Naive thymus-derived CD4-positive, alpha-beta T cell (primary cell): ENCODE measurements at regions not wholly inside any gene's neighbourhood (a gene's known extent, or its start where the extent isn't known, plus 50 kb on each side); places are given as distances from the start of the nearest gene placed in this dataset.

Experiments
- ATAC-seq: fragments of 150-1000 bp; cut with Tn5 transposase; 2 replicates; pipeline ENCODE4 v1.10.0; 2021; ENCODE audit warnings: mild to moderate bottlenecking, moderate library complexity
- CTCF ChIA-PET: fragments of 350-600 bp; sonication (Branson Sonifier 250); formaldehyde crosslinking; loops from one replicate; lab custom pipeline; 2021; ENCODE audit warnings: antibody characterized with exemption; lab: Charles Lee
- POLR2A ChIA-PET: fragments of 350-600 bp; sonication (Branson Sonifier 250); formaldehyde crosslinking; loops from one replicate; lab custom pipeline; 2021; ENCODE audit warnings: antibody characterized with exemption, inconsistent platforms; lab: Charles Lee
- DNase-seq, 9 donors: peaks; one replicate each; pipeline versions ENCODE4 v3.0.0 to v3.0.0-alpha.2; 2020 to 2022; ENCODE audit warnings: mixed read lengths in 1 of 9
- H3K27ac ChIP-seq: one replicate; pipeline ENCODE4 v1.7.0; 2013; ENCODE audit warnings: mild to moderate bottlenecking, low read depth, low read length, moderate library complexity
- H3K27me3 ChIP-seq, 2 donors: one replicate each; pipeline ENCODE4 v1.7.0; 2013; ENCODE audit warnings: low read length in 2 of 2, mild to moderate bottlenecking in 2 of 2, moderate library complexity in 2 of 2; ENCODE audit not compliant: control insufficient read depth in 2 of 2, insufficient read depth in 2 of 2
- H3K36me3 ChIP-seq, 3 experiments: 1 replicate in 2 of 3; 2 replicates in 1 of 3; pipeline ENCODE4 v1.7.0; 2013; ENCODE audit warnings: low read length in 3 of 3, mild to moderate bottlenecking in 3 of 3, moderate library complexity in 1 of 3; ENCODE audit not compliant: insufficient read depth in 3 of 3, control insufficient read depth in 2 of 3
- H3K4me1 ChIP-seq, 2 donors: one replicate each; pipeline ENCODE4 v1.7.0; 2013; ENCODE audit warnings: low read length in 2 of 2, mild to moderate bottlenecking in 2 of 2, moderate library complexity in 1 of 2; ENCODE audit not compliant: control insufficient read depth in 2 of 2, insufficient read depth in 2 of 2
- H3K4me3 ChIP-seq: 2 replicates; pipeline ENCODE4 v1.7.0; 2013; ENCODE audit warnings: mild to moderate bottlenecking, low read length
- H3K9me3 ChIP-seq, 3 experiments: 1 replicate in 2 of 3; 2 replicates in 1 of 3; pipeline ENCODE4 v1.7.0; 2013; ENCODE audit warnings: low read length in 3 of 3; ENCODE audit not compliant: control insufficient read depth in 2 of 3
- H3K27ac Mint-ChIP-seq, 9 donors: one replicate each; pipeline ENCODE4 v1.8.0; 2020 to 2022; ENCODE audit warnings: mixed read lengths in 9 of 9, mild to moderate bottlenecking in 8 of 9, moderate library complexity in 5 of 9, inconsistent platforms in 2 of 9
- H3K27me3 Mint-ChIP-seq, 5 donors: one replicate each; pipeline ENCODE4 v1.8.0; 2021 to 2022; ENCODE audit warnings: mixed read lengths in 5 of 5, mild to moderate bottlenecking in 1 of 5
- H3K36me3 Mint-ChIP-seq, 5 donors: one replicate each; pipeline ENCODE4 v1.8.0; 2020 to 2022; ENCODE audit warnings: mixed read lengths in 5 of 5, mild to moderate bottlenecking in 3 of 5, inconsistent platforms in 1 of 5
- H3K4me1 Mint-ChIP-seq, 7 donors: one replicate each; pipeline ENCODE4 v1.8.0; 2020 to 2022; ENCODE audit warnings: mixed read lengths in 7 of 7, mild to moderate bottlenecking in 3 of 7, inconsistent platforms in 1 of 7
- H3K4me3 Mint-ChIP-seq, 10 donors: one replicate each; pipeline ENCODE4 v1.8.0; 2020 to 2022; ENCODE audit warnings: mild to moderate bottlenecking in 10 of 10, mixed read lengths in 10 of 10, moderate library complexity in 6 of 10, inconsistent platforms in 2 of 10
- H3K9me3 Mint-ChIP-seq, 11 donors: one replicate each; pipeline ENCODE4 v1.8.0; 2020 to 2022; ENCODE audit warnings: mixed read lengths in 11 of 11, mild to moderate bottlenecking in 4 of 11, inconsistent platforms in 1 of 11, moderate library complexity in 1 of 11
- intact Hi-C, 2 donors: fragments of 100-400 bp; cut with micrococcal nuclease; formaldehyde crosslinking; loops; one replicate each; pipeline ENCODE4 v1.15.1; 2023

DNA sequence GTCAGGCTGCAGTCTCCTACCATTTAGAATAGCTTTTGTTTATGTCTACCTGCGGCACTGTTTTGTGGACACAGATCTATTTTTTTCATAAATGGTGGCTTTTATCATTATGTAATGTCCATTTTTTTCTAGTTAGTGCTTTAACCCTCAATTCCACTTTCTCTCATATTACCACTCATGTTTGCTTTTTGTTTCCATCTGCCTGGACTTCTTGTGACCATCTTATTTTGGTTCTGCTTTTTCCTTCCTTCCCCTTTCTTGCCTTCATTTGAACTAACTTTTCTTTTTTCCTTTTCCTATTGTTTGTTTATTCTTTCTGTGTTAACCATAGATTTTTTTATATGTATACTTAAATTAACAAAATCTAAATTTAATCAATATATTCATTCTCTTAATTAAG, 63.2 kb upstream of the SLC22A11 start:
- Mint-ChIP-seq H3K9me3 (no peaks in the 10 kb centered on the region), H3K36me3 (peaks cover 0 to 4% (median 0%) of the 10 kb centered on the region in 5 donors), H3K27me3 (peaks cover 35 to 49% (median 42%) of the 10 kb centered on the region in 5 donors), H3K27ac (no peak overlapping the region), H3K4me1 (peaks cover 4 to 22% (median 11%) of the 10 kb centered on the region in 7 donors), H3K4me3 (no peak overlapping the region)
- H3K27me3 ChIP-seq = no peaks in the 10 kb centered on the region
- no peaks in the 10 kb centered on the region for H3K36me3 ChIP-seq
- H3K27ac ChIP-seq = no peak overlapping the region
- H3K9me3 ChIP-seq = no peaks in the 10 kb centered on the region
- no peak for DNase-seq
- ATAC-seq = no peak
- CTCF ChIA-PET = interaction anchor here (0.7 kb wide), 1 partner anchor 98 kb away, joined by 3 read pairs; no protein-coding TSS in a partner anchor
- intact Hi-C loops = no loop called here
- H3K4me1 ChIP-seq = peaks cover 0 to 4% of the 10 kb centered on the region in 2 donors
- POLR2A ChIA-PET = no interaction called here
- no peak overlapping the region for H3K4me3 ChIP-seq

DNA sequence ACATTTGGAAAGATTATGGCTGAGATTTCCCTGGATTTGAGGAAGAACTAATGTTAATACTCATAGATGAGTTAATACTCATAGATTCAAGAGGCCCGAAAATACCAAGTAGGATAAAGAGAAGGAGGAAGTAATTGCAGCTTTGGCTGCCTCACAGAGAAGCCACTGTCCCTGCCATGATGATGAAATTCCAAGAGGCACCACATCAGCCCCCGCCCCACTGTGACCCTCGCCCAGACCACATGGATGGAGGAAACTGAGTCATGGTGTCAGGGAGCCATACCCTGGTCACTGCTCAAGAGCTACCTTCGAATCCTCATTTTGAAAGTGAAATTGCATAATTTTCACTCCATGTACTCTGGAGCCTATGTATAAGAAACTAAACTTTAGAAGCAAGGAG, 57.6 kb upstream of the SLC22A11 start:
- POLR2A ChIA-PET = interaction anchor here (0.5 kb wide), 1 partner anchor 18 kb away, joined by 3 read pairs; no protein-coding TSS in a partner anchor
- Histone ChIP-seq H3K4me1 (no peaks in the 10 kb centered on the region), H3K36me3 (no peaks in the 10 kb centered on the region), H3K27ac (no peak overlapping the region), H3K27me3 (no peaks in the 10 kb centered on the region), H3K9me3 (no peaks in the 10 kb centered on the region), H3K4me3 (no peak overlapping the region)
- Mint-ChIP-seq H3K27me3 (peaks cover 22 to 29% (median 23%) of the 10 kb centered on the region in 5 donors), H3K4me3 (no peak overlapping the region), H3K27ac (no peak overlapping the region), H3K9me3 (no peaks in the 10 kb centered on the region), H3K36me3 (no peaks in the 10 kb centered on the region), H3K4me1 (peaks cover 0 to 4% (median 0%) of the 10 kb centered on the region in 7 donors)
- ATAC-seq = peak; percentile 62
- no peak for DNase-seq
- intact Hi-C loops = no loop called here
- CTCF ChIA-PET = no interaction called here

- intact Hi-C loops = no loop called here
- H3K9me3 ChIP-seq = no peaks in the 10 kb centered on the region
- ChIA-PET POLR2A (no interaction called here), CTCF (no interaction called here)
- H3K4me1 ChIP-seq = no peaks in the 10 kb centered on the region
- H3K4me1 Mint-ChIP-seq = peaks cover 0 to 4% (median 0%) of the 10 kb centered on the region in 7 donors
- no peaks in the 10 kb centered on the region for H3K27me3 ChIP-seq
- peaks cover 10 to 27% (median 15%) of the 10 kb centered on the region in 5 donors for H3K27me3 Mint-ChIP-seq
- no peak overlapping the region for H3K4me3 ChIP-seq
- no peaks in the 10 kb centered on the region for H3K36me3 ChIP-seq
- DNase-seq (no peak), ATAC-seq (no peak)
- peaks cover 0 to 4% (median under 1%) of the 10 kb centered on the region in 11 donors for H3K9me3 Mint-ChIP-seq
- no peak overlapping the region for H3K27ac Mint-ChIP-seq
- no peak overlapping the region for H3K27ac ChIP-seq
- no peak overlapping the region for H3K4me3 Mint-ChIP-seq
- H3K36me3 Mint-ChIP-seq = peaks cover 0 to 1% (median under 1%) of the 10 kb centered on the region in 5 donors
These were observed 56.3 kb upstream of the SLC22A11 start for GRCh38 chr11:64499261-64500004.

- CTCF ChIA-PET = no interaction called here
- intact Hi-C loops = no loop called here
- H3K27ac ChIP-seq = no peak overlapping the region
These were observed 55.3 kb upstream of the SLC22A11 start for GRCh38 chr11:64500176-64501013.

GRCh38 chr11:64501500-64502427, 54.0 kb upstream of the SLC22A11 start:
- Histone ChIP-seq H3K27me3 (no peaks in the 10 kb centered on the region), H3K36me3 (no peaks in the 10 kb centered on the region), H3K27ac (no peak overlapping the region), H3K4me1 (no peaks in the 10 kb centered on the region), H3K9me3 (peaks cover 0 to 7% (median 0%) of the 10 kb centered on the region in 3 experiments), H3K4me3 (no peak overlapping the region)
- ChIA-PET CTCF (no interaction called here), POLR2A (no interaction called here)
- ATAC-seq (no peak), DNase-seq (no peak)
- H3K9me3 Mint-ChIP-seq = peaks cover 0 to 21% (median 6%) of the 10 kb centered on the region in 11 donors
- intact Hi-C loops = no loop called here
- H3K27ac Mint-ChIP-seq = no peak overlapping the region
- no peak overlapping the region for H3K4me3 Mint-ChIP-seq
- H3K27me3 Mint-ChIP-seq = peaks cover 13 to 24% (median 16%) of the 10 kb centered on the region in 5 donors
- peaks cover 0 to 4% (median 0%) of the 10 kb centered on the region in 7 donors for H3K4me1 Mint-ChIP-seq
- peaks cover 0 to 5% (median 4%) of the 10 kb centered on the region in 5 donors for H3K36me3 Mint-ChIP-seq

More at GRCh38 chr11:64500176-64501013, 55.3 kb upstream of the SLC22A11 start:
- H3K4me3 Mint-ChIP-seq = no peak overlapping the region
- peaks cover 0 to 4% (median 0%) of the 10 kb centered on the region in 7 donors for H3K4me1 Mint-ChIP-seq
- peaks cover 0 to 7% (median 0%) of the 10 kb centered on the region in 3 experiments for H3K9me3 ChIP-seq
- H3K27ac Mint-ChIP-seq = no peak overlapping the region
- H3K27me3 Mint-ChIP-seq = peaks cover 9 to 24% (median 13%) of the 10 kb centered on the region in 5 donors
- POLR2A ChIA-PET = no interaction called here
- peaks cover 0 to 14% (median 4%) of the 10 kb centered on the region in 11 donors for H3K9me3 Mint-ChIP-seq
- DNase-seq = no peak
- H3K36me3 Mint-ChIP-seq = peaks cover 0 to 5% (median 4%) of the 10 kb centered on the region in 5 donors
- no peak overlapping the region for H3K4me3 ChIP-seq
- no peaks in the 10 kb centered on the region for H3K4me1 ChIP-seq
- no peaks in the 10 kb centered on the region for H3K27me3 ChIP-seq
- no peaks in the 10 kb centered on the region for H3K36me3 ChIP-seq
- no peak for ATAC-seq

DNA sequence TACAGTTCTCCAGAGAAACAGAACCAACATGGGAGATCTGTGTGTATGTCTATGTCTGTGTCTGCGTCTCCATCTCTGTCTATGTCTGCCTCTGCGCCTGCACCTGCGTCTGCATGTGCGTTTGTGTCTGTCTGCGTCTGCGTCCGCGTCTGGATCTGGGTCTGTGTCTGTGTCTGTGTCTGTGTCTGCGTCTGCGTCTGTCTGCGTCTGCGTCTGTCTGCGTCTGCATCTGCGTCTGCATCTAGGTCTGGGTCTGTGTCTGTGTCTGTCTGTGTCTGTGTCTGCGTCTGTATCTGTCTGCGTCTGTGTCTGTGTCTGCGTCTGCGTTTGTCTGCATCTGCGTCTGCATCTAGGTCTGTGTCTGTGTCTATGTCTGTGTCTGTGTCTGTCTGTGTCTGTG, 53.1 kb upstream of the SLC22A11 start:
- POLR2A ChIA-PET = no interaction called here
- H3K27ac Mint-ChIP-seq = no peak overlapping the region
- Histone ChIP-seq H3K27ac (no peak overlapping the region), H3K9me3 (peaks cover 0 to 7% (median 0%) of the 10 kb centered on the region in 3 experiments), H3K4me1 (no peaks in the 10 kb centered on the region), H3K27me3 (no peaks in the 10 kb centered on the region), H3K4me3 (no peak overlapping the region), H3K36me3 (no peaks in the 10 kb centered on the region)
- intact Hi-C loops = no loop called here
- CTCF ChIA-PET = no interaction called here
- ATAC-seq (no peak), DNase-seq (peak in 1 of 9 donors; percentile 6)
- peaks cover 0 to 5% (median 4%) of the 10 kb centered on the region in 5 donors for H3K36me3 Mint-ChIP-seq
- H3K9me3 Mint-ChIP-seq = peaks cover 0 to 21% (median 6%) of the 10 kb centered on the region in 11 donors
- peaks cover 13 to 28% (median 16%) of the 10 kb centered on the region in 5 donors for H3K27me3 Mint-ChIP-seq
- peaks cover 0 to 4% (median 0%) of the 10 kb centered on the region in 7 donors for H3K4me1 Mint-ChIP-seq
- H3K4me3 Mint-ChIP-seq = no peak overlapping the region
